Kidney epithelial cell (primary cell): ENCODE measurements at regions not wholly inside any gene's neighbourhood (a gene's known extent, or its start where the extent isn't known, plus 50 kb on each side); places are given as distances from the start of the nearest gene placed in this dataset.

ENCODE experiments used
- DNase-seq: peaks from one replicate; pipeline ENCODE4 v3.0.0-alpha.2; 2010; ENCODE audit warnings: low read depth
- H3K27me3 ChIP-seq: 2 replicates; pipeline ENCODE4 v1.6.0; 2011; ENCODE audit warnings: low read length; ENCODE audit not compliant: control insufficient read depth, insufficient read depth
- H3K36me3 ChIP-seq: 2 replicates; pipeline ENCODE4 v1.5.1; 2011; ENCODE audit warnings: low read length; ENCODE audit not compliant: control insufficient read depth, insufficient read depth
- H3K4me3 ChIP-seq: 2 replicates; pipeline ENCODE4 v1.5.1; 2011; ENCODE audit warnings: low read depth, mild to moderate bottlenecking, control low read depth, low read length
- CTCF ChIP-seq: IDR thresholded peaks from 2 replicates; pipeline ENCODE4 v1.5.1; 2011; ENCODE audit warnings: mild to moderate bottlenecking, moderate library complexity, low read length, control low read depth, inconsistent platforms; ENCODE audit not compliant: insufficient read depth, poor library complexity, severe bottlenecking

GRCh38 chr1:185450917-185451316, 133.9 kb upstream of the IVNS1ABP start:
- Histone ChIP-seq H3K4me3 (no peak overlapping the region), H3K36me3 (no peaks in the 10 kb centered on the region), H3K27me3 (no peaks in the 10 kb centered on the region)
- TF ChIP-seq CTCF: no peak
- DNase-seq: no peak

GRCh38 chr1:185450060-185450788, 133.2 kb upstream of the IVNS1ABP start:
- Histone ChIP-seq H3K4me3 (no peak overlapping the region), H3K27me3 (no peaks in the 10 kb centered on the region), H3K36me3 (no peaks in the 10 kb centered on the region)
- no peak for DNase-seq
- no peak for TF ChIP-seq CTCF

- no peak overlapping the region for H3K4me3 ChIP-seq
- no peak for TF ChIP-seq CTCF
- no peak for DNase-seq
Measured at GRCh38 chr1:185449378-185450059, 132.5 kb upstream of the IVNS1ABP start.

GRCh38 chr1:185448591-185449186, 131.6 kb upstream of the IVNS1ABP start:
- H3K36me3 ChIP-seq: no peaks in the 10 kb centered on the region
- no peak overlapping the region for H3K4me3 ChIP-seq
- no peak for TF ChIP-seq CTCF
- DNase-seq: no peak
- no peaks in the 10 kb centered on the region for H3K27me3 ChIP-seq

More at GRCh38 chr1:185449378-185450059, 132.5 kb upstream of the IVNS1ABP start:
- Histone ChIP-seq H3K27me3 (no peaks in the 10 kb centered on the region), H3K36me3 (no peaks in the 10 kb centered on the region)

GRCh38 chr1:185446131-185446530, 129.1 kb upstream of the IVNS1ABP start:
- no peak overlapping the region for H3K4me3 ChIP-seq
- no peak for DNase-seq
- H3K36me3 ChIP-seq: no peaks in the 10 kb centered on the region
- TF ChIP-seq CTCF: no peak
- no peaks in the 10 kb centered on the region for H3K27me3 ChIP-seq
